PFSK-1 (cell line): ENCODE measurements at regions not wholly inside any gene's neighbourhood (a gene's known extent, or its start where the extent isn't known, plus 50 kb on each side); places are given as distances from the start of the nearest gene placed in this dataset.

Experiments used
- FOXP2 ChIP-seq: optimal IDR thresholded peaks from 2 replicates; pipeline ENCODE3; 2011; ENCODE audit warnings: borderline replicate concordance, control low read depth, inconsistent platforms; ENCODE audit not compliant: insufficient read depth; ENCODE audit errors: extremely low read length, extremely low read depth
- POLR2AphosphoS5 ChIP-seq: IDR thresholded peaks from 2 replicates; pipeline ENCODE4 v1.6.1; 2012; ENCODE audit warnings: low read depth, mild to moderate bottlenecking, control low read depth, low read length, moderate library complexity
- REST ChIP-seq, 2 experiments: IDR thresholded peaks; 2 replicates each; pipeline versions ENCODE4 v1.6.1 to v1.8.0; 2011 to 2012; ENCODE audit warnings: low read depth in 2 of 2, low read length in 2 of 2, control low read depth in 1 of 2, inconsistent platforms in 1 of 2, mild to moderate bottlenecking in 1 of 2, moderate library complexity in 1 of 2; ENCODE audit not compliant: insufficient read depth in 1 of 2
- SIN3A ChIP-seq: IDR thresholded peaks from 2 replicates; pipeline ENCODE4 v1.6.1; 2012; ENCODE audit warnings: mild to moderate bottlenecking, low read length, moderate library complexity, borderline replicate concordance; ENCODE audit not compliant: insufficient read depth
- TAF1 ChIP-seq: IDR thresholded peaks from 2 replicates; pipeline ENCODE4 v1.6.1; 2012; ENCODE audit warnings: low read length, control low read depth, borderline replicate concordance; ENCODE audit not compliant: insufficient read depth

GRCh38 chr3:109809513-109809912 is 472.2 kb upstream of the DPPA4 start:
- TF ChIP-seq FOXP2 (no peak), REST (IDR thresholded peaks at IDR 0.05; ENCODE audit: insufficient read depth in 1 of 2, low read depth in 2 of 2, low read length in 2 of 2) (no peak), POLR2AphosphoS5 (no peak), SIN3A (no peak), TAF1 (no peak)

GRCh38 chr3:109818081-109818480 is 480.7 kb upstream of the DPPA4 start:
- TF ChIP-seq SIN3A: no peak
- TF ChIP-seq REST (IDR thresholded peaks at IDR 0.05; ENCODE audit: insufficient read depth in 1 of 2, low read depth in 2 of 2, low read length in 2 of 2): no peak
- TF ChIP-seq FOXP2: no peak
- no peak for TF ChIP-seq TAF1
- TF ChIP-seq POLR2AphosphoS5: no peak

- no peak for TF ChIP-seq POLR2AphosphoS5
- no peak for TF ChIP-seq FOXP2
- no peak for TF ChIP-seq SIN3A
Observed at GRCh38 chr3:109819734-109820133, 482.4 kb upstream of the DPPA4 start.

- no peak for TF ChIP-seq REST (IDR thresholded peaks at IDR 0.05; ENCODE audit: insufficient read depth in 1 of 2, low read depth in 2 of 2, low read length in 2 of 2)
- no peak for TF ChIP-seq SIN3A
- no peak for TF ChIP-seq TAF1
- TF ChIP-seq FOXP2: no peak
- no peak for TF ChIP-seq POLR2AphosphoS5
Observed at GRCh38 chr3:109825971-109826810, 488.8 kb upstream of the DPPA4 start.

GRCh38 chr3:109831403-109831802 is 494.1 kb upstream of the DPPA4 start:
- TF ChIP-seq FOXP2 (no peak), REST (IDR thresholded peaks at IDR 0.05; ENCODE audit: insufficient read depth in 1 of 2, low read depth in 2 of 2, low read length in 2 of 2) (no peak), TAF1 (no peak), SIN3A (no peak), POLR2AphosphoS5 (no peak)
